Fibroblast of mammary gland (primary cell): ENCODE measurements at regions not wholly inside any gene's neighbourhood (a gene's known extent, or its start where the extent isn't known, plus 50 kb on each side); places are given as distances from the start of the nearest gene placed in this dataset.

Source experiments
- DNase-seq: peaks from one replicate; pipeline ENCODE4 v3.0.0-alpha.2; 2010; ENCODE audit warnings: low read depth
- H3K4me3 ChIP-seq: 2 replicates; pipeline ENCODE4 v1.5.1; 2011; ENCODE audit warnings: low read depth, mild to moderate bottlenecking, low read length, moderate library complexity; ENCODE audit not compliant: control insufficient read depth
- CTCF ChIP-seq: conservative IDR thresholded peaks from 2 replicates; pipeline ENCODE4 v1.5.1; 2011; ENCODE audit warnings: low read depth, low read length, inconsistent platforms; ENCODE audit not compliant: control insufficient read depth, insufficient read depth

- no peak overlapping the region for H3K4me3 ChIP-seq
- DNase-seq, result peak; percentile 84
- TF ChIP-seq CTCF, result no peak
These were observed 649.2 kb downstream of the MMUT start for GRCh38 chr6:48813836-48814235.

GRCh38 chr6:48809700-48810099 lies 653.4 kb downstream of the MMUT start:
- no peak for DNase-seq
- TF ChIP-seq CTCF, result no peak
- H3K4me3 ChIP-seq, result no peak overlapping the region

- H3K4me3 ChIP-seq, result no peak overlapping the region
- no peak for DNase-seq
- no peak for TF ChIP-seq CTCF
These were observed 653.8 kb downstream of the MMUT start for GRCh38 chr6:48809245-48809644.

DNA sequence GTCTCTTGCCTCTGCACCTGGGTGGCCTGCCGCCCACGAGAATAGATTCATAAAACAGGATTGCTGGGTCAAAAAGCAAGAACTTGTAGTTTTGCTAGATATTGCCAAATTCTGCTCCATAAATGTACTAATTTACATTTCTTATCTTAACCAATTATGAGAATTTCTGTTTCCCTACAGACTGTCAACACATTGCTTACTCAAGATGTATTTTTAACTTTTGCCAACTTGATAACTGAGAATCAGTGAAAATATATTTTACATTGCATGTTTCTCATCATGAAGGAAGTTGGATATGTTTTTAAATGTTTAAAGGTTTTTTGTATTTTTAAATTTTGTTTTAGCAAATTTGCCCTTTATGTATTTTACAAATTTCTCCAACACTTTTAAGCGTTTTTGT lies 664.8 kb downstream of the MMUT start:
- no peak for DNase-seq
- no peak for TF ChIP-seq CTCF
- H3K4me3 ChIP-seq, result no peak overlapping the region

GRCh38 chr6:48782225-48782624 lies 671.2 kb upstream of the PTCHD4 start:
- no peak overlapping the region for H3K4me3 ChIP-seq
- DNase-seq, result no peak
- TF ChIP-seq CTCF, result no peak

- no peak overlapping the region for H3K4me3 ChIP-seq
- TF ChIP-seq CTCF, result no peak
- DNase-seq, result no peak
These were observed 666.4 kb upstream of the PTCHD4 start for GRCh38 chr6:48777411-48777810.

- H3K4me3 ChIP-seq, result no peak overlapping the region
- no peak for TF ChIP-seq CTCF
- no peak for DNase-seq
These were observed 664.2 kb upstream of the PTCHD4 start for GRCh38 chr6:48775157-48775556.
